IPS DF 6.9 (cell line): ENCODE measurements at regions not wholly inside any gene's neighbourhood (a gene's known extent, or its start where the extent isn't known, plus 50 kb on each side); places are given as distances from the start of the nearest gene placed in this dataset.
"Not testable (repeated sequence)": the region's sequence is repeated elsewhere in the genome, so short reads cannot be mapped to it uniquely, and the experiment has no call there.

Source experiments
- DNase-seq: peaks from one replicate; pipeline ENCODE4 v3.0.0-alpha.2; 2013; ENCODE audit warnings: low read depth, low spot score
- H3K27ac ChIP-seq: one replicate; pipeline ENCODE4 v1.5.1; 2013; ENCODE audit warnings: low read length, control low read depth
- H3K27me3 ChIP-seq: 2 replicates; pipeline ENCODE4 v1.6.1; 2013; ENCODE audit warnings: mild to moderate bottlenecking, low read length; ENCODE audit not compliant: control insufficient read depth, insufficient read depth
- H3K36me3 ChIP-seq: 2 replicates; pipeline ENCODE4 v1.6.1; 2013; ENCODE audit warnings: low read length; ENCODE audit not compliant: control insufficient read depth, insufficient read depth
- H3K4me1 ChIP-seq: 2 replicates; pipeline ENCODE4 v1.6.1; 2013; ENCODE audit warnings: low read length; ENCODE audit not compliant: control insufficient read depth, insufficient read depth
- H3K4me3 ChIP-seq: 2 replicates; pipeline ENCODE4 v1.5.1; 2013; ENCODE audit warnings: mild to moderate bottlenecking, low read length
- H3K9me3 ChIP-seq: 2 replicates; pipeline ENCODE4 v1.6.1; 2013; ENCODE audit warnings: low read length, inconsistent platforms; ENCODE audit not compliant: control insufficient read depth, insufficient read depth
- WGBS: extraction: QIAGEN DNeasy Blood & Tissue Kit; methylation state at CpG from one replicate; pipeline ENCODE4 v1.1.7; 2013; ENCODE audit warnings: mixed read lengths, missing lambda C conversion rate; ENCODE audit not compliant: insufficient read length, insufficient coverage; 5-methylcytosine and 5-hydroxymethylcytosine counted together

- H3K27ac ChIP-seq, H3K4me3 ChIP-seq, H3K9me3 ChIP-seq, DNase-seq, H3K27me3 ChIP-seq, H3K36me3 ChIP-seq, H3K4me1 ChIP-seq: not testable (repeated sequence)
- WGBS = no CpG with 5 or more reads among the region's 27 CpGs
Measured at GRCh38 chr4:189010452-189011217, 871.4 kb downstream of the TRIML1 start.

- H3K4me1 ChIP-seq = no peaks in the 10 kb centered on the region
- no CpG with 5 or more reads among the region's 5 CpGs for WGBS
- peak; percentile 27 for DNase-seq
- H3K36me3 ChIP-seq = no peaks in the 10 kb centered on the region
- no peaks in the 10 kb centered on the region for H3K9me3 ChIP-seq
- no peak overlapping the region for H3K27ac ChIP-seq
- H3K27me3 ChIP-seq = 0 out of 2 replicates have a peak, but pooled peaks cover 1% of the 10 kb centered on the region
- no peak overlapping the region for H3K4me3 ChIP-seq
Measured at GRCh38 chr4:189021831-189022230, 882.6 kb downstream of the TRIML1 start.

- DNase-seq = no peak
- Histone ChIP-seq H3K27ac (no peak overlapping the region), H3K27me3 (0 out of 2 replicates have a peak, but pooled peaks cover 1% of the 10 kb centered on the region), H3K4me3 (no peak overlapping the region), H3K9me3 (no peaks in the 10 kb centered on the region), H3K36me3 (no peaks in the 10 kb centered on the region), H3K4me1 (no peaks in the 10 kb centered on the region)
- no CpG with 5 or more reads among the region's 4 CpGs for WGBS
Measured at GRCh38 chr4:189022440-189023035, 883.3 kb downstream of the TRIML1 start.

GRCh38 chr4:189029976-189030504, 890.8 kb downstream of the TRIML1 start:
- Histone ChIP-seq H3K9me3 (no peaks in the 10 kb centered on the region), H3K36me3 (no peaks in the 10 kb centered on the region; the same call in 1 of the 2 replicates), H3K4me1 (peaks cover 3% of the 10 kb centered on the region; the same call in 1 of the 2 replicates), H3K27me3 (no peaks in the 10 kb centered on the region), H3K27ac (no peak overlapping the region), H3K4me3 (no peak overlapping the region)
- DNase-seq = no peak
- no CpG with 5 or more reads among the region's 9 CpGs for WGBS

- no peaks in the 10 kb centered on the region; the same call in 1 of the 2 replicates for H3K36me3 ChIP-seq
- no CpG with 5 or more reads among the region's 10 CpGs for WGBS
- H3K27ac ChIP-seq = no peak overlapping the region
- H3K9me3 ChIP-seq = no peaks in the 10 kb centered on the region
- peaks cover 3% of the 10 kb centered on the region; the same call in 1 of the 2 replicates for H3K4me1 ChIP-seq
- no peak for DNase-seq
- H3K4me3 ChIP-seq = no peak overlapping the region
- no peaks in the 10 kb centered on the region for H3K27me3 ChIP-seq
Measured at GRCh38 chr4:189032606-189033338, 893.5 kb downstream of the TRIML1 start.

- no CpG with 5 or more reads among the region's 13 CpGs for WGBS
- no peaks in the 10 kb centered on the region for H3K27me3 ChIP-seq
- no peaks in the 10 kb centered on the region; the same call in 1 of the 2 replicates for H3K36me3 ChIP-seq
- H3K9me3 ChIP-seq = no peaks in the 10 kb centered on the region
- no peak overlapping the region for H3K4me3 ChIP-seq
- no peak for DNase-seq
- H3K4me1 ChIP-seq = peaks cover 3% of the 10 kb centered on the region; the same call in 1 of the 2 replicates
- no peak overlapping the region for H3K27ac ChIP-seq
Measured at GRCh38 chr4:189033801-189034347, 894.6 kb downstream of the TRIML1 start.

GRCh38 chr4:189035091-189035490, 895.9 kb downstream of the TRIML1 start:
- H3K9me3 ChIP-seq = no peaks in the 10 kb centered on the region
- DNase-seq = no peak
- peaks cover 3% of the 10 kb centered on the region; the same call in 1 of the 2 replicates for H3K4me1 ChIP-seq
- H3K27me3 ChIP-seq = no peaks in the 10 kb centered on the region
- no CpG with 5 or more reads among the region's 14 CpGs for WGBS
- no peaks in the 10 kb centered on the region; the same call in 1 of the 2 replicates for H3K36me3 ChIP-seq
- no peak overlapping the region for H3K4me3 ChIP-seq
- no peak overlapping the region for H3K27ac ChIP-seq

- Histone ChIP-seq H3K4me1 (peaks cover 3% of the 10 kb centered on the region; the same call in 1 of the 2 replicates), H3K27ac (no peak overlapping the region), H3K4me3 (no peak overlapping the region), H3K9me3 (no peaks in the 10 kb centered on the region), H3K36me3 (no peaks in the 10 kb centered on the region; the same call in 1 of the 2 replicates), H3K27me3 (no peaks in the 10 kb centered on the region)
- DNase-seq = no peak
- WGBS = no CpG with 5 or more reads among the region's 19 CpGs
Measured at GRCh38 chr4:189035654-189036053, 896.4 kb downstream of the TRIML1 start.

GRCh38 chr4:189036906-189037305, 897.7 kb downstream of the TRIML1 start:
- Histone ChIP-seq H3K27ac (no peak overlapping the region), H3K9me3 (no peaks in the 10 kb centered on the region), H3K4me3 (no peak overlapping the region), H3K27me3 (no peaks in the 10 kb centered on the region), H3K36me3 (no peaks in the 10 kb centered on the region; the same call in 1 of the 2 replicates), H3K4me1 (peaks cover 3% of the 10 kb centered on the region; the same call in 1 of the 2 replicates)
- no peak for DNase-seq
- no CpG with 5 or more reads among the region's 6 CpGs for WGBS

GRCh38 chr4:189046642-189047041, 894.0 kb upstream of the FRG1 start:
- DNase-seq = no peak
- no CpG with 5 or more reads among the region's 1 CpG for WGBS
- no peaks in the 10 kb centered on the region for H3K27me3 ChIP-seq
- no peaks in the 10 kb centered on the region for H3K36me3 ChIP-seq
- peaks cover 1% of the 10 kb centered on the region; the same call in 1 of the 2 replicates for H3K4me1 ChIP-seq
- H3K9me3 ChIP-seq = no peaks in the 10 kb centered on the region
- no peak overlapping the region for H3K4me3 ChIP-seq
- H3K27ac ChIP-seq = no peak overlapping the region
